SU-DHL-6 (cell line): ENCODE measurements at regions not wholly inside any gene's neighbourhood (a gene's known extent, or its start where the extent isn't known, plus 50 kb on each side); places are given as distances from the start of the nearest gene placed in this dataset.

ENCODE experiments used
- H2AFZ ChIP-seq: fragments of 200-600 bp; sonication (generic); 2 replicates; pipeline ENCODE4 v1.6.1; 2014; ENCODE audit warnings: low read depth, mild to moderate bottlenecking, moderate library complexity, mixed read lengths, antibody characterized with exemption, low read length; ENCODE audit not compliant: severe bottlenecking
- H3F3A ChIP-seq: fragments of 200-600 bp; shearing (Covaris generic); 2 replicates; pipeline ENCODE4 v1.6.0; 2016; ENCODE audit warnings: antibody characterized with exemption, mild to moderate bottlenecking; ENCODE audit not compliant: insufficient read depth
- H3K27ac ChIP-seq: fragments of 200-600 bp; sonication (generic); 2 replicates; pipeline ENCODE4 v1.5.1; 2016; ENCODE audit warnings: low read depth, mild to moderate bottlenecking, low read length, moderate library complexity, mixed read lengths
- H3K27me3 ChIP-seq: fragments of 200-600 bp; sonication (generic), shearing (Covaris generic); 2 replicates; pipeline ENCODE4 v1.6.0; 2014; ENCODE audit warnings: mild to moderate bottlenecking, low read length
- H3K36me3 ChIP-seq: fragments of 200-600 bp; sonication (generic); 2 replicates; pipeline ENCODE4 v1.6.1; 2014; ENCODE audit warnings: mild to moderate bottlenecking, low read length, mixed read lengths
- H3K4me2 ChIP-seq: fragments of 300-600, 200-600 bp; shearing (Covaris generic), sonication (generic); 2 replicates; pipeline ENCODE4 v1.6.0; 2014; ENCODE audit warnings: low read length, low read depth, mild to moderate bottlenecking; ENCODE audit not compliant: poor library complexity, severe bottlenecking
- H3K4me3 ChIP-seq: fragments of 200-600 bp; sonication (generic); 2 replicates; pipeline ENCODE4 v1.5.1; 2014; ENCODE audit warnings: antibody characterized with exemption, low read length, mild to moderate bottlenecking, mixed read lengths; ENCODE audit not compliant: insufficient read depth, poor library complexity, severe bottlenecking
- H3K79me2 ChIP-seq: fragments of 200-600 bp; sonication (generic); 2 replicates; pipeline ENCODE4 v1.6.1; 2014; ENCODE audit warnings: mild to moderate bottlenecking, low read length, moderate library complexity; ENCODE audit not compliant: insufficient read depth
- H3K9ac ChIP-seq: fragments of 200-600 bp; sonication (generic); 2 replicates; pipeline ENCODE4 v1.7.0; 2014; ENCODE audit warnings: mild to moderate bottlenecking, low read length
- H3K9me2 ChIP-seq: fragments of 200-600 bp; sonication (generic); replicated peaks from 2 replicates; pipeline ENCODE4 v1.6.1; 2014; ENCODE audit warnings: low read length; ENCODE audit not compliant: insufficient read depth
- H3K9me3 ChIP-seq: fragments of 200-600 bp; sonication (generic); 2 replicates; pipeline ENCODE4 v1.6.1; 2014; ENCODE audit warnings: low read length, mixed read lengths; ENCODE audit not compliant: insufficient read depth
- H4K20me1 ChIP-seq: fragments of 200-600 bp; sonication (generic); 2 replicates; pipeline ENCODE4 v1.6.1; 2014; ENCODE audit warnings: low read depth, mild to moderate bottlenecking, antibody characterized with exemption, low read length, moderate library complexity, mixed read lengths
- EZH2phosphoT487 ChIP-seq: fragments of 200-600 bp; sonication (generic), shearing (Covaris generic); conservative IDR thresholded peaks from 2 replicates; pipeline ENCODE4 v1.6.1; 2018; ENCODE audit warnings: mild to moderate bottlenecking, antibody characterized with exemption, low read length, moderate library complexity, mixed read lengths
- TF ChIP-seq, protein P1 (sequence below): fragments of 200-600 bp; sonication (generic); IDR thresholded peaks from one replicate; pipeline ENCODE4 v1.5.1; 2017; ENCODE audit warnings: antibody characterized with exemption, mild to moderate bottlenecking, low read length, moderate library complexity; ENCODE audit not compliant: insufficient read depth, poor library complexity, severe bottlenecking

DNA sequence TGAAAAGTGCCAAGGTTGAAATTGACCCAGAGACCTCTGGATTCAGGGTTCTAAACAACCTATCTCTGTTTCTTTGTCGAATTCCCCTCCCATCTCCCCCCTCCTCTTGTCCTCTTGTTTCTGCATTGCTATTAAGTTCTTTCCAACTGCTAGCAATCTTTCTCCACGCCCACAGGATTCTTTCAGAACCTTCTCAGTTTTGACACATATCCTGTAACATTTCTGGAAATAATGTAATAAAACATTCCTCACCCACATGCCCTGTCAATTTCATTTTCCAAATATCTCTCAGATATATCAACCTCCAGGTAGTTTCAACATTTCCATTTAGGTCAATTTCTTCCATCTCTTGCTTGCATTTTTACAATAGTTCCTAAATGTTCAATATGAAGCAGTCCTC is 1105.9 kb downstream of the ARAP2 start:
- Histone ChIP-seq H3K4me3 (no peak overlapping the region), H3K27ac (no peak overlapping the region), H3K27me3 (no peaks in the 10 kb centered on the region), H3K36me3 (no peaks in the 10 kb centered on the region), H3K79me2 (no peaks in the 10 kb centered on the region), H3K9me3 (0 out of 2 replicates have a peak, but pooled peaks cover 6% of the 10 kb centered on the region), H2AFZ (no peak overlapping the region), H3K9me2 (no peaks in the 10 kb centered on the region), H4K20me1 (no peaks in the 10 kb centered on the region), H3K9ac (no peak overlapping the region), H3K4me2 (no peak overlapping the region), H3F3A (no peaks in the 10 kb centered on the region)
- TF ChIP-seq, protein P1, sequence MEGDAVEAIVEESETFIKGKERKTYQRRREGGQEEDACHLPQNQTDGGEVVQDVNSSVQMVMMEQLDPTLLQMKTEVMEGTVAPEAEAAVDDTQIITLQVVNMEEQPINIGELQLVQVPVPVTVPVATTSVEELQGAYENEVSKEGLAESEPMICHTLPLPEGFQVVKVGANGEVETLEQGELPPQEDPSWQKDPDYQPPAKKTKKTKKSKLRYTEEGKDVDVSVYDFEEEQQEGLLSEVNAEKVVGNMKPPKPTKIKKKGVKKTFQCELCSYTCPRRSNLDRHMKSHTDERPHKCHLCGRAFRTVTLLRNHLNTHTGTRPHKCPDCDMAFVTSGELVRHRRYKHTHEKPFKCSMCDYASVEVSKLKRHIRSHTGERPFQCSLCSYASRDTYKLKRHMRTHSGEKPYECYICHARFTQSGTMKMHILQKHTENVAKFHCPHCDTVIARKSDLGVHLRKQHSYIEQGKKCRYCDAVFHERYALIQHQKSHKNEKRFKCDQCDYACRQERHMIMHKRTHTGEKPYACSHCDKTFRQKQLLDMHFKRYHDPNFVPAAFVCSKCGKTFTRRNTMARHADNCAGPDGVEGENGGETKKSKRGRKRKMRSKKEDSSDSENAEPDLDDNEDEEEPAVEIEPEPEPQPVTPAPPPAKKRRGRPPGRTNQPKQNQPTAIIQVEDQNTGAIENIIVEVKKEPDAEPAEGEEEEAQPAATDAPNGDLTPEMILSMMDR: no peak
- no peak for TF ChIP-seq EZH2phosphoT487

DNA sequence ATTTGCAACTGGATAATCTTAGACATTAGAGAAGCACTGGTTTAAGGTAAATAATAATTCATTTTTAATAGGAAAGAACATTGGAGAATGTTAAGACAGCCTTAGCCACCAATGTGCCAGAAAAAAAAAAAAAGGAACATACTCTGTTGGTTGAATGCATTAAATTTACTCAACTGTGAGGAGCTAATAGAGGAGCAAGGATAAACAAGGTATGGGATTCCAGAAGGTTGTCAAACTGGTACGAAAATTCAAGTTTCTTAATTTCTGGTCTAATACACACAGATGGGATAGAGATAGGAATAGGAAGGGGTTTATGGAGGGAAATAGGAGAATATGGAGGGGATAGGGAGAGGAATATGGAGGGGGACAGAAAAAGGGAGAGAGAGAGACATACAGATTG is 1096.6 kb downstream of the ARAP2 start:
- H3K9me3 ChIP-seq: no peaks in the 10 kb centered on the region
- TF ChIP-seq, protein P1: no peak
- no peak for TF ChIP-seq EZH2phosphoT487
- no peak overlapping the region for H3K9ac ChIP-seq

DNA sequence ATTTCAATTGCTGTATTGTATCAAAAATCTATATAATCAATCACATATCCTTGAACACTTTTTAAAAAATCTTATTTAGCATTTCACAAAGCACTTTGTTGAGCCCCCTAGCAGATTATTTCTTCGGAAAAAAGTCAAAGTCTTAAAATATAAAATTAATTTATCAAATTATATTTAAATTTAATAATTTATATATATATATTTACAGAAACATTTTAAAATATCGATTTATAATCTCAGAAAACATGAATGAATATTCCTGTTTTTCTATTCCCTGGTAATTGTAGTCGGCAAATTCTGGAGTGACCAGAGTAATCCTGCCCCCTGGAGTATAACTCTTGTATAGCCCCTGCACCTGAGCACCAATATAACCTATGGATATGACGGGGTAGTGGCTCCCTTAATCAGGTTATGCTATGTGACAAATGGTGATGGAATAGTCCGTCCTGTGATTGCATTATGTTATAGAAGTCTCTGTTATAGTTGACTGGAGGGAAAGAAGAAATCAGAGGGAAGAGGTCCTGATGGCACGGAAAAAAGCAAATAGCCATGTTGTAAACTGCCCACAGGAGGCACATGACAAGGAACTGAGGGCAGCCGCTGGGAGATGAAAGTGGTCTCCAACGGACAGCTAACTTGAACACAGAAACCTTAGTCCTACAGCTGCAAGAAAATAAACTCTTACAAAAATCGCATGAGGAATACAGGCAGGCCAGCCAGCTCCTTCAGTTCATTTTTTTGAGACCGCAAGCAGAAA is 1092.3 kb downstream of the ARAP2 start:
- no peak overlapping the region for H3K27ac ChIP-seq
- H3K79me2 ChIP-seq: no peaks in the 10 kb centered on the region
- H3F3A ChIP-seq: no peaks in the 10 kb centered on the region
- no peak overlapping the region for H2AFZ ChIP-seq
- no peaks in the 10 kb centered on the region for H3K36me3 ChIP-seq
- TF ChIP-seq, protein P1: peak; percentile 17
- no peak for TF ChIP-seq EZH2phosphoT487
- H3K4me2 ChIP-seq: no peak overlapping the region
- H3K9me2 ChIP-seq: no peaks in the 10 kb centered on the region
- H3K9ac ChIP-seq: no peak overlapping the region
- no peak overlapping the region for H3K4me3 ChIP-seq
- H3K27me3 ChIP-seq: no peaks in the 10 kb centered on the region
- 0 out of 2 replicates have a peak, but pooled peaks cover 4% of the 10 kb centered on the region for H3K9me3 ChIP-seq
- no peaks in the 10 kb centered on the region for H4K20me1 ChIP-seq

More for the DNA sequence above, 1096.6 kb downstream of the ARAP2 start:
- no peak overlapping the region for H3K27ac ChIP-seq
- H3K27me3 ChIP-seq: no peaks in the 10 kb centered on the region
- no peak overlapping the region for H3K4me3 ChIP-seq
- no peaks in the 10 kb centered on the region for H3K79me2 ChIP-seq
- no peaks in the 10 kb centered on the region for H3K36me3 ChIP-seq
- no peak overlapping the region for H3K4me2 ChIP-seq
- no peak overlapping the region for H2AFZ ChIP-seq
- H4K20me1 ChIP-seq: no peaks in the 10 kb centered on the region
- H3K9me2 ChIP-seq: no peaks in the 10 kb centered on the region
- no peaks in the 10 kb centered on the region for H3F3A ChIP-seq
